ENCODE measurements at regions not wholly inside any gene's neighbourhood (a gene's known extent, or its start where the extent isn't known, plus 50 kb on each side); places are given as distances from the start of the nearest gene placed in this dataset.

GRCh38 chr5:60527072-60527471 is 172.9 kb downstream of the DEPDC1B start:
- peaks cover 9% of the 10 kb centered on the region for H3K27me3 Mint-ChIP-seq
- Histone ChIP-seq H3K27ac (ENCODE audit: low read depth in 1 of 2, low read length in 2 of 2) (no peak overlapping the region), H3K9me3 (ENCODE audit: control insufficient read depth in 1 of 2, insufficient read depth in 1 of 2, low read length in 2 of 2) (peaks cover 0 to 8% of the 10 kb centered on the region in 2 experiments), H3K36me3 (ENCODE audit: insufficient read depth, low read length) (no peaks in the 10 kb centered on the region), H3K4me1 (ENCODE audit: insufficient read depth, low read length) (no peaks in the 10 kb centered on the region), H3K27me3 (ENCODE audit: control insufficient read depth in 1 of 2, insufficient read depth in 2 of 2, low read length in 2 of 2) (no peaks in the 10 kb centered on the region), H3K4me3 (ENCODE audit: low read length) (no peak overlapping the region)
- ChIA-PET POLR2A (no interaction called here), CTCF (no interaction called here)
- DNase-seq (no peak), ATAC-seq (ENCODE audit: poor library complexity) (no peak)
- TF ChIP-seq CTCF (IDR thresholded peaks at IDR 0.05), result no peak
- no peaks in the 10 kb centered on the region for H3K4me1 Mint-ChIP-seq (ENCODE audit: low read depth)
- intact Hi-C loops (cut with DNase I, micrococcal nuclease), result no loop called here
- no peak overlapping the region for H3K4me3 Mint-ChIP-seq
- H3K9me3 Mint-ChIP-seq, result no peaks in the 10 kb centered on the region
- no peaks in the 10 kb centered on the region for H3K36me3 Mint-ChIP-seq (ENCODE audit: low read depth)
- no peak overlapping the region for H3K27ac Mint-ChIP-seq

GRCh38 chr5:60526336-60526875 is 173.6 kb downstream of the DEPDC1B start:
- DNase-seq (no peak), ATAC-seq (ENCODE audit: poor library complexity) (no peak)
- Mint-ChIP-seq H3K4me3 (no peak overlapping the region), H3K9me3 (no peaks in the 10 kb centered on the region), H3K36me3 (ENCODE audit: low read depth) (no peaks in the 10 kb centered on the region), H3K27ac (no peak overlapping the region), H3K27me3 (peaks cover 9% of the 10 kb centered on the region), H3K4me1 (ENCODE audit: low read depth) (no peaks in the 10 kb centered on the region)
- ChIA-PET CTCF (no interaction called here), POLR2A (no interaction called here)
- TF ChIP-seq CTCF (IDR thresholded peaks at IDR 0.05), result no peak
- Histone ChIP-seq H3K4me1 (ENCODE audit: insufficient read depth, low read length) (no peaks in the 10 kb centered on the region), H3K4me3 (ENCODE audit: low read length) (no peak overlapping the region), H3K27ac (ENCODE audit: low read depth in 1 of 2, low read length in 2 of 2) (no peak overlapping the region), H3K27me3 (ENCODE audit: control insufficient read depth in 1 of 2, insufficient read depth in 2 of 2, low read length in 2 of 2) (no peaks in the 10 kb centered on the region), H3K36me3 (ENCODE audit: insufficient read depth, low read length) (no peaks in the 10 kb centered on the region), H3K9me3 (ENCODE audit: control insufficient read depth in 1 of 2, insufficient read depth in 1 of 2, low read length in 2 of 2) (peaks cover 0 to 8% of the 10 kb centered on the region in 2 experiments)
- intact Hi-C loops (cut with DNase I, micrococcal nuclease), result no loop called here

GRCh38 chr5:60522292-60522905 is 177.6 kb downstream of the DEPDC1B start:
- Histone ChIP-seq H3K4me1 (ENCODE audit: insufficient read depth, low read length) (no peaks in the 10 kb centered on the region), H3K27ac (ENCODE audit: low read depth in 1 of 2, low read length in 2 of 2) (no peak overlapping the region), H3K36me3 (ENCODE audit: insufficient read depth, low read length) (no peaks in the 10 kb centered on the region), H3K4me3 (ENCODE audit: low read length) (no peak overlapping the region), H3K27me3 (ENCODE audit: control insufficient read depth in 1 of 2, insufficient read depth in 2 of 2, low read length in 2 of 2) (no peaks in the 10 kb centered on the region), H3K9me3 (ENCODE audit: control insufficient read depth in 1 of 2, insufficient read depth in 1 of 2, low read length in 2 of 2) (peaks cover 0 to 7% of the 10 kb centered on the region in 2 experiments)
- Mint-ChIP-seq H3K9me3 (no peaks in the 10 kb centered on the region), H3K27ac (no peak overlapping the region), H3K4me1 (ENCODE audit: low read depth) (no peaks in the 10 kb centered on the region), H3K4me3 (no peak overlapping the region), H3K27me3 (peaks cover 14% of the 10 kb centered on the region), H3K36me3 (ENCODE audit: low read depth) (no peaks in the 10 kb centered on the region)
- no peak for TF ChIP-seq CTCF (IDR thresholded peaks at IDR 0.05)
- ChIA-PET POLR2A (no interaction called here), CTCF (no interaction called here)
- intact Hi-C loops (cut with DNase I, micrococcal nuclease), result no loop called here
- no peak for ATAC-seq (ENCODE audit: poor library complexity)
- DNase-seq, result no peak
